ENCODE measurements at regions not wholly inside any gene's neighbourhood (a gene's known extent, or its start where the extent isn't known, plus 50 kb on each side); places are given as distances from the start of the nearest gene placed in this dataset.

DNA sequence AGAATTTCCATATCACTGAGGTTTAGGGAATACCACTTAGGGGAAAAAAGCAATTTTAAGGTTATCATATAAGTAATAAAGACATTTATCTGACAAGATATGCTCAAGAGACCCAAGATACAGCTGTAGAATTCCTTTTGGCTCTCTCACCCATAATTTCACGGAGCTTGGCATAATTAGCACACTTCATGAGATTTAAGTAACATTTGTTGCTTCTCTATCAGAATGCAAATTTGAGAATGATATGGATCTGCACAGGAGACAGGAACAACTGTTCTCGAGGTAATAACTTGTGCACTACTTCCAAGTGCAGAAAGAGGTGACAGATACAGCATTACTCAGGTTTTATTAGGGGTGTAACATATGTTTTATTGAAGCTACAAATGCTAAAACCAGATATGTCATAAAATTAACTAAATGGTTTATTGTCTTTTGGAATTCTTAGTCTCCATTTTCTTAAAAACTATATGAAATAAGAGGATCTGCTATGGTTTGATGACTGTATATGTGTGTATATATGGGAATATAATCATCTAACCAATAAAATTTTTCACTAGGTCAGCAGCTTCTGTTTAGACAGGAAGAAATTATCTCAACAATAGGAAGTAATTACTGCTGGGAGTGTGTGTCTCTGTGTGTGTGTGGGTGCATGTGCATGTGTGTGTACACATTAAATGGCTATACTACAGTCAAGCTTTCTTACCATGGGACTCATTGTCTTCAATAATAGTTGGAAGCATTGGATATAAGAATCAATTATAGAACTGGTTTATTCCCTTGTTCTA is 401.3 kb downstream of the PCDH17 start:
- no peak for DNase-seq (ENCODE audit: low read depth in 2 of 3, low spot score in 1 of 3)

DNA sequence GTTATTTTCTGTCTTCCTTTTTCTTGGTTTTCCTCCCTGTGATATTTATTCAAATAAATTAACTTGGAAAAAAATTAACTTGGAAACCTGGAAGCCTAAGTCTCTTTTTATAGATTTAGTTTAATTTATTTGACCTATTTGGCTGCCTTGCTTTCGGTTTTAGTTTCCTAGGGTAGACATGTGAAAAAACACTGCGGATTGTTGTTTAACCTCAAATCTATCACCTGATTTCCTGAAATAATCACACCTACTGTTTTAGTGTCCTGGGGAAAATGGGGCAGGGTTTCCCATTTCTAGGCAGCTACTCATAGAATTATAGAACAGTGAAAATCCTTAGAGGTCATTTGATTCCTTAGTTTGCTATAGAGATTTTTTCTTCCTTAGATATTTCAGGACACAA is 412.4 kb downstream of the PCDH17 start:
- no peak for DNase-seq (ENCODE audit: low read depth in 2 of 3, low spot score in 1 of 3)

DNA sequence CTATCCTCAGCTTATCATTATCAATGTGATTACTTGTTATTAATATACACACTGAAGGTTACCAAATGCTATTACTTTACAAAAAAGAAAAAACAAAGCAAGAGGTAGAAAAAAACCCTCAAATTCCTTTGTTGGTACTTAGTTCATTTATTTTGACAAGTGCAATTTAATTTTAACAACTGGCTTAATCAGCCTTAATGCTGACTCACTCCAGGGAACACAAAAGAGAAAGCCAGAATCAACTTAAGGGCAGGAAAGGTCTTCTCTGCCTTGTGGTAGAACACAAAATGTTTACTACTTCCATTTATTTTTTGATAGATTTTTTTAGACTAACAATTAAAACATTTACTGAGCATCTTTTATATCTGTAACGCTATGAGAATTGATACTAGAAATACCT is 417.1 kb downstream of the PCDH17 start:
- no peak for DNase-seq (ENCODE audit: low read depth in 2 of 3, low spot score in 1 of 3)

DNA sequence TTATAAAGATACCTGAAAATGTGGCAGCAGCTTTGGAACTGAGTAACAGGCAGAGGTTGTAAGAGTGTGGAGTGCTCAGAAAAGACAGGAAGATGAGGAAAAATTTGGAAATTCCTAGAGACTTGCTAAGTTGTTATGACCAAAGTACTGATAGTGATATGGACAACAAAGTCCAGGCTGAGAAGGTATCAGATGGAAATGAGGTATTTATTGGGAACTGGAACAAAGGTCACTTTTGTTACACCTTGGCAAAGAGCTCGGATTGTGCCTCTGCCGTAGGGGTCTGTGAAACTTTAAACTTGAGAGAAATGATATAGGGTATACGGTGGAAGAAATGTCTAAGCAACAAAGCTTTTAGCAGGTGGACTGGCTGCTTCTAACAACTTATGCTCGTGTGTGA is 419.9 kb downstream of the PCDH17 start:
- no peak for DNase-seq (ENCODE audit: low read depth in 2 of 3, low spot score in 1 of 3)

DNA sequence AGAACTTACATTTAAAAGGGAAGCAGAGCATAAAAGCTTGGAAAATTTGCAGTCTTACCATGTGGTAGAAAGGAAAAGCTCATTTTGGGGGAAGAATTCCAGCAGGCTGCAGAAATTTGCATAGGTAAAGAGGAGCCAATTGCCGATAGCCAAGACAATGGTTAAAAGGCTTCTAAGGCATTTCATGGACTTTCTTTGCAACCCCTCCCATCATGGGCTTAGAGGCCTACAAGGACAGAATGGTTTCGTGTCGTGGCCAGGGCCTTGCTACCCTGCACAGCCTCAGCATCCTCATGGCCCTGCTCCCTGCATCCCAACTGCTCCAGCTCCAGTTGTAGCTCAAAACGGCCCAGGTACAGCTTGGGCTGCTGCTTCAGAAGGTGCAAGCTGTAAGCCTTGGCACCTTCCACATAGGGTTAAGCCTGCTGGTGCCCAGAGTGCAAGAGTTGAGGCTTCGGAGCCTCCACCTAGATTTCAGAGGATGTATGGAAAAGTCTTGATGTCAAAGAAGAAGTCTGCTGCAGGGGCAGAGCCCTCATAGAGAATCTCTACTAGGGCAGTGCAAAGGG is 420.3 kb downstream of the PCDH17 start:
- DNase-seq (ENCODE audit: low read depth in 2 of 3, low spot score in 1 of 3) = no peak

DNA sequence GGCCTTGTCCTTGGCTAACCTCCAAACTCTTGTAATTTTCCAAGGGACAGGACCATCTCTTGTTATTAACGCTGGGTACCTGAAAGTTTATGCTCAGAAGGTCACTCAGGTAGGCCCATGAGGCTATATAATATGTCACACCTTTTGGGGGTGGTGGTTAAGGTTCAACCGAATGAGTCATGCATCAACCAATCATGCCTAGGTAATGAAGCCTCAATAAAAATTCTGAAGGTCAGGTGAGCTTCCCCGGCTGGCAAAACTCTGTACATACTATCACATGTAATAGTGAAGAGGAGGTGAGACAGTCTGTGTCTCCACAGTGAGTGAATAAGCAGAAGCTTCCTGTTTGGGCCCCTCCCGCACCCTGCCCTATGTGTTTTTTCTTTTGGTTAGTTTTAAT is 424.9 kb downstream of the PCDH17 start:
- no peak for DNase-seq (ENCODE audit: low read depth in 2 of 3, low spot score in 1 of 3)

DNA sequence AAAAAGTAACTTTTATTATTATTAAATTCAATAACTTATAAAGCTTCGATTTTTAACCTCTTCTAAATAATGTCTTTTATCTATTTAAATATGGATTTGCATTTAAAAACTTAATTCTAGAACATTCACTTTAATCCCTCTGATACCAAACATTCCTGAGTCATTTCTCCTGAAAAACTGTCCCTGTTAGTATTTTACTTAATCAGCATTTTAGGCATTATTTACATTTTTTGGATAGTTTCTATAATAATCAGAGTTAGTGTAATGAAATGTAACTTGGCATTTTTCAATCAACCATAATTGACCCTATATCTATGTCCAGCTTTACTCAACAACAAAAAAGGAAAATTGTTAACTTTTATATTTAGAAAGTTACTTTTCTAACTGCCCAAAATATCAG is 428.1 kb downstream of the PCDH17 start:
- no peak for DNase-seq (ENCODE audit: low read depth in 2 of 3, low spot score in 1 of 3)

DNA sequence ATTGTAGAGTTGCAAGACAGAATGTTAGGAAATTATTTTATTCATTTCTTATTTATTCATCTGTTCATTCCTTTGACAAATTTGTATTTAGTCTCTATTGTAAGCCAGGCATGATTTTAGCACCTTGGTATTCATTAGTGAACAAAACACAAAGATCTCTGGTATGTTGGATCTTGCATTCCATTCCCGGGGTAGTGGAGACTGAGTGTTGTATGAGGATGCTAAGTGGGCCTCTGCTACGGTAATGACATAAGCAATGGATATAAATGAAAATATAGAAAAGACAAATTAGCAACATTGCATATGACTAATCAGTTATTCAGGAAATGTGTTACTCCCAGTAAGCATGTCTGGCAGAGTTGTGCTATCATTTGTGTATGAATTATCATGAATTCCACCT is 449.3 kb downstream of the PCDH17 start:
- DNase-seq (ENCODE audit: low read depth in 2 of 3, low spot score in 1 of 3) = no peak

DNA sequence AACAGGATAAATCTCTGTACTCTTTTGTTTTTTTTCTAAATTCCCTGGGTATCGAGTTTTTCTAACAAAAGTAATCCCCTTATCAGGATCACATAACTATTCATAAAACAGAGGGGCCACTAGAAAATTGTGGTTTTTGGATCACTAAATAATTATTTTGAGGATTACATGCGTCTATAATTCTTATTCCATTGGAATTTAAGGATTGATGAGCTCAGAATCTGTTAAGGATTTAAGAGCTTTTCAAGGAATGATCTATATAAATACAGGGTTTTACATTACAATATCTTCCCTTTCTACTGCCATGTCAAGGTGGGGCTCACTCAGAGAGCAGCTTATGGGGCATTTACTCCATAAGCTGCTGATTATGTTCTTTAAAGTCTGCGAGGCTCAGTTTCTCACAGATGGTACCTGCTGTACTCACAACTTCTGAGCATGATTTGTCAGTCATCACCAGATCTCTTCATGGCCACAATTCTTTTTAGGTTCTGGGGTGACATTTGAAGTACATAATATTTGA is 449.8 kb downstream of the PCDH17 start:
- DNase-seq (ENCODE audit: low read depth in 2 of 3, low spot score in 1 of 3) = no peak

DNA sequence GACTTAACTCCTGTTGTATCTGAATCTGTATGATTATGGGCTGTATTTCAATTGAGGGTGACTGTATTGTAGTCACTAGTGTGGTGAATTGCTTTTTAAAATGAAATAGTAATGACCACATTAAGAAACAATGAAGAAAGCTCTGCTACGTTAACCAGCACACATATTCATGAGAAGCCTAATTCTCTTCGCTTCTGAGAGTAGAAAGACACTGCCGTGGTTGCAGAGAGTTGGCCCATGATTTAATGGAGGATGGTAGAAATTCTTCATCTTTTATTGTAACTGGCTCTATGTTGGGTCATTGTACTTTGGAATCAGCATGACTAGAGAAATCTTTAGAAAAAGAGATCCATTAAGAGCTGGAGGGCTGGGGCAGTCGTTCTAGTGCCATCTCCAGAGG is 451.5 kb downstream of the PCDH17 start:
- no peak for DNase-seq (ENCODE audit: low read depth in 2 of 3, low spot score in 1 of 3)

DNA sequence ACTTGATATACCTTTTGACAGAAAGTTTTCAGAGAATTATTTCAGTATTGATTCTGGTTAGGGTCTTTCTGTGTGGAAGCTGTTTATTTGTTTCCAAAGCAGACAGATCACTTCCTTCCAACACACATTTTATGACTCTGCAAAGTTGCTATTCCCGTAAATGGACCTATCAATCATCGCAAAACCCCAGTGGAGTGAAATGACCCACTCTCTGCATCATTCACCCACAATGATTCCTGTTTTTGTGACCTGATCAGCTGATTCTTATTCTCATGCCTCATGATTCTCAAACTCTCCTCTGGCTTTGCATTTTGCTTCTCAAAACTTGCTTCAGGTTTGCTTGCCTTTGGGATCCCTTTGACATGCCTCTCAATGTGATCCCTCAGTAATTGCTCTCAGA is 453.7 kb downstream of the PCDH17 start:
- no peak for DNase-seq (ENCODE audit: low read depth in 2 of 3, low spot score in 1 of 3)

DNA sequence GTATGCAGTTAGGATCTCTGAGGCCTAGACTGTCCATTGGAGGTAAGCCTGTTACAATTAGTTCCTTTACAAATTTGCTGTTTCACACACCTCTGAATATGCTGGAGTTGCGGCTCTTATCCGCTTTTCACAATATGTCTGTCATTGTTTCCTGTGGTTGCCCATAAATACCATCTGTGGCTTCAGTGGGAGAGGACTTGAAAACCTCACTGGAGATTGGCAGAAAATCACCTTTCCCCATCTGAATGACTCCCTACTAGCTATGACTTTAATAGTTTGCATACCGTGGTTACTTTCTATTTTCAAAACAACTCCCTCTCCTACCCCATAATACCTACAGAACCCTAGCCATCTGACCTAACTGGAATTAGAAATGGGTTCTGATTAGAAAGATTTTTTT is 454.3 kb downstream of the PCDH17 start:
- DNase-seq (ENCODE audit: low read depth in 2 of 3, low spot score in 1 of 3) = no peak

DNA sequence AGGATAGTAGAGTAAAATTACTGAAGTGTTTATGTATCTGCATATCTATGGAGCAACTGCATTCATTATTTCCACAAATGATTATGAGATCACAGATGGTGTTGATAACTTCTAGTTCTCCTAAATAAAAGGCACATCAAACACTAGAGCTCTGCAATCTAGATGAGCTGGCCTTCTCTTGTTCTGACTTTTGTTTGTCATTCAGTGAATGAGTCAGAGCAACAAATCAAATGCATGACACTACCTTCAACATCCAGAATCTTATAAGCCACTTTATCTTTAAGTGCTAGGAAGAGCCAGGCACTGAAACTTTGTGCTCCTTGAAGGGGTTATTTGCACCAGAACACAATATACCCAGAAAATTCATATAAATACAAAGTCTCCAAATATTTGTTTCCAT is 456.0 kb downstream of the PCDH17 start:
- no peak for DNase-seq (ENCODE audit: low read depth in 2 of 3, low spot score in 1 of 3)

DNA sequence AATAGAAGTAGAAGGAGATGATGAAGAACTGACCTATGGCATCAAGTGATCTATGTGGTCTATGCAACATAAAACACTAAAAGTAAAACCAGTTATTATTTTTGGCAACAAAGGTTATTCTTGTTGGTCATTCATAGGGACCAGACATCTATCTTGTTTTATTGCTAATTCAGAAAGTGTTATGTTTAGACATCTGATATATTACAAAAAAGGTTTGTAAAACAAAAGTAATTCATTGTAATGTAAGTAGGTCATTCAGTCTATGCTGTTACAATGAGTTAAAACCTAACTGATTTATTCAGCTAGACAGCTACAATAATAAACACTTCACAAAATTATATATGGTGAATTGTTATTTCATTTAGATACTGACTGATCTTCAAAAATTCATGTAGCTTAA is 461.9 kb downstream of the PCDH17 start:
- no peak for DNase-seq (ENCODE audit: low read depth in 2 of 3, low spot score in 1 of 3)

DNA sequence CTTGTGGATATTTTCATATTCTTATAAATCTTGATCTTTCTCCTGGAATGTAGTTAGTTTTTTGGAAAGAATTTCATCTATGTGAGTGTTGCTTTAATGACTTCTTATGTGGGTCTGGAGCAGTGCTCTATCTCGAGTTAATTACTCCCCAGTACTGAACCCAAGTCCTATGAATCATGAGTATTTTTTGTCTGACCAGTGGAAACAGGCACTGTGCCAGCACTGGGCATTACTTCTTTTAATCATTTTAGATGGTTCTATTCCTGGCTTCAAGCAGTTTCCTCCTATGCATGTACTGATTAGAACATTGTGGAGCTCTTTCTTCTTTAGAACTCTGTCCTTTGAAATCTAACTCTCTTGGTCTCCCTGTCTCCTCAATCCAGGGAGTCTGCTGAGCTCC is 466.3 kb downstream of the PCDH17 start:
- DNase-seq (ENCODE audit: low read depth in 2 of 3, low spot score in 1 of 3) = no peak

DNA sequence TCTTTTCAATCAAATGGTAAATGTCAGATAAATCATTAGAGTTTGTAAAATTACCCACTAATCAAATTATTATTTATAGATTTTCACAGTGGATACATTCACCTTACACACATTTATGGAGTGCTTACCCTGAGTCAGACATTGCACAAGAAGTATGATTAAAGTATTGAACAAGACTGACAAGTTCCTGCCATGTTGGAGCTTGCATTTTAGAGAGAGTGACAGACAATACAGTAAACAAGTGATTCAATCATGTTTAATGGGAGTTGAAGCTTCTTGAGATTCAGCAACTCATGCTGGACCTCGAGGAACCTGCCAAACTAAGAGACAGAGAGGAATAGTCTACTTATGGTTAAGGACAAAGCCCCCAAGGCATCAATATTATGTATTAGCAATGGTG is 487.8 kb downstream of the PCDH17 start:
- DNase-seq (ENCODE audit: low read depth in 2 of 3, low spot score in 1 of 3) = no peak

DNA sequence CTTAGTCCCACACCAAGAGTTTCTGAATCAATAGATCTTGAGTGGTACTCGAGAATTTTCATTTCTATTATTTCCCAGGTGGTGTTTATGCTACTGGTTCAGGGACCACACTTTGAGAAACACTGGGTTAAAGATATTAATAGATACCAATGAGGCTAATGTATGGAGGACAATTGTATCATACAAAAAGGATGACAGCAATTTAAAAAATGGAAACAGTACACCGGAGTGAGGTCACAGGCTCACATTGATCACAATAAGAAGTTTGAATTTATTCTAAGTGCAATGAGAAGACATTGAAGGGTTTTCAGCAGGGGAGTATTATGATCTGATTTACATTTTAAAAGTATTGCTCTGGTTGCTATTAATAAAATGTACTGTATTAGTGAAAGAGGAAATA is 488.3 kb downstream of the PCDH17 start:
- no peak for DNase-seq (ENCODE audit: low read depth in 2 of 3, low spot score in 1 of 3)

DNA sequence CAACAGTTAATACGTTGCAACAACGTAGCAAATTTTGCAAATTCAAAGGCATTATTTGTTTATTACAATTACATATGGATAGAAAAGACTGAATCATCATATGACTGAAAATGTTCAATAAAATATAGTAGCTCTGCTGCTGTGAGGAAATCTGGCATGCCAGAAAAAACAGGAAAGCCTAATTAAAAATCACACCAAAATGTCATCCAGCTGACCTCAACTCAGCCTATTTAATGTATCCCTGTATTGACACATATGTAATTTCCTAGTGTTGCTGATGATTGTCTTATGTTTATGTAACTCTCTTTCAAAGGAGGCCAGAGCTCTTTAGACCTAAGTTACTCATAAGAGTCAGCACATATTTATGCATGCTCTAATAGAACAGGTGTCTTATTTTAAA is 495.0 kb downstream of the PCDH17 start:
- DNase-seq (ENCODE audit: low read depth in 2 of 3, low spot score in 1 of 3) = no peak

DNA sequence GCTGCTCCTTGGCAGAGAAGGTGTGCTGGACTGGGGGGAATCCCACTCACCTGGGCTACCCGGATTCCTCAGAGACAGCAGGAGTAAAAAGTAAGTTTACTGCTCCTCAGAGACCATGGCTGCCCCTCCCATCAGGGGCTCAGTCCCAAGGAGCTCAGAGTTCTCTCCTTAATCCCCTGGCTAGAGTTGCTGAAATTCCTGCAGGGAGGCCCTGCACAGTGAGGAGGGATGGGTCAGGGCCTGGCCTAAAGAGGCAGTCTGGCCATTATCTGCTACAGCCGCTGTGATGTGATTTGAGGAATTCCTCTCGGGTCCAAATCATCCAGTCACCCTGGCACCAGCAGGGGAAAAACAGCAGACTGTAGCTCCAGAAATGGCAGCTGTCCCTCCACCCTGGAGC is 502.5 kb downstream of the PCDH17 start:
- no peak for DNase-seq (ENCODE audit: low read depth in 2 of 3, low spot score in 1 of 3)

DNA sequence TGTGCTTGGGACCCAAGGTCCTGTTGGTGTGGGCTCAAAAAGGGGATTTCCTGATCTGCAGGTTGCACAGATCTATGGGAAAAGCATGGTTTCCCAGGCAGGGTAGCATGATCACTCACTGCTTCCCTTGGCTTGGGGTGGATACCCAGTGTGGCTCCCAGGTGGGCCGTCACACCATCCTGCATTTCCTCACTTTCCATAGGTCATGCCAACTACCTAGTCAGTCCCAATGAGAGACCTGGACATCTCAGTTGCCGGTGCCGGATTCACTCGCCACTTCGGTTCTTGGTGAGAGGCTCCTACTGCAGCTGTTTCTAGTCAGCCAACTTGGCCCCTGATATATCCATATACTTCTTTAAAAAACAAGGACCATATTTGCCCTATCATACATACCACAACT is 503.0 kb downstream of the PCDH17 start:
- no peak for DNase-seq (ENCODE audit: low read depth in 2 of 3, low spot score in 1 of 3)

DNA sequence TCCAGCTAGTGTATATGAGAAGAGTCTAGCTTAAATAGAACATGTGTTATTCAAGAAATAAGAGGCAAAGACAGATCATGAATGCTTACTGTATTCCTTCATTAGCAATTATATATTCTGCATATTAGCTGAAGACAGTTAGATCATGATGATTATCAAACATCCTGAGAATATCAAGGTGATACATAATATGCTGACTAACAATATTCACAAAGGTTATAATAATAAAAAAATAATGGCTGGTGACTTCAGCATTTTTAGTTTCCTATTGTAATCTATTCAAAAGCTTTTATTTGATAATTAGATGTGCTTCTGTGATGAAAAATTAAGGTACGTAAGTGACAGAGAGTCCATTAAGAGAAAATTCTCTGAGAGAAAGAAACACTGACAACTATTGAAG is 511.4 kb downstream of the PCDH17 start:
- no peak for DNase-seq (ENCODE audit: low read depth in 2 of 3, low spot score in 1 of 3)

DNA sequence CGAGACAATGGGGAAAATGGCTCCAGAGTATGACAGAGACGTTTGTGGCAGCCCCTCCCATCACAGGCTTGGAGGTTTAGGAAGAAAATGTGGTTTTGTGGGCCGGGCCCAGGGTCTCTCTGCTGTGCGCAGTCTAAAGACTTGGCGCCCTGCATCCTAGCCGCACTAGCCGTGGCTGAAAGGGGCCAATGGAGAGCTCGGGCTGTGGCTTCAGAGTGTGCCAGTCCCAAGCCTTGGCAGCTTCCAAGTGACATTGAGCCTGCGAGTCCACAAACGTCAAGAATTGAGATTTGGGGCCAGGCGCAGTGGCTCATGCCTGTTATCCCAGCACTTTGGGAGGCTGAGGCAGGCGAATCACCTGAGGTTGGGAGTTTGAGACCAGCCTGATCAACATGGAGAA is 513.1 kb downstream of the PCDH17 start:
- DNase-seq (ENCODE audit: low read depth in 2 of 3, low spot score in 1 of 3) = no peak

DNA sequence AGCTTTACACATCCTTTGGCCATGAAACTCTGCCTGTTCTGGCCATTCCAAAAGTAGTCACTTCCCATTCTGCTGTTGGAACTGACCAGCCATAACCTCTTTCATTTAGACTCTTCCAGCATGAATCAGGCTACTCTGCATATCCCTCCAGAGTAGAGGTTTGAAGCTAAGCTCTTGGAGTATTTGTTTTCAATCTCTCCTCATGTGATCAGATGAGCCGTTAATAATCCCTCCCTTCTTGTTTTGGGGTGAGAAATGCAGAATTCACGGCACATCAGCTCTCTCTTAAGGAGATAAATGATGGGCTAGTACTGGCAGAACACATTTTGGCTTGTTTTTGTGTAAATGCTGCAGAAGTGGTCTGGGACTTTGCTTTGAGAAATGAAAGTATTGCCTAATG is 519.9 kb downstream of the PCDH17 start:
- no peak for DNase-seq (ENCODE audit: low read depth in 2 of 3, low spot score in 1 of 3)

Data from stimulated activated CD4-positive, alpha-beta T cell treated with anti-CD3 and anti-CD28 coated beads, Interleukin-12 subunit alpha, Interleukin-12 subunit beta, amount 100 ng/mL, for 48 hours (primary cell).